BLaER1 treated with 17β-estradiol and CSF1 and Interleukin-3, amounts not matched to agents 10 nM and 100 nM (cell line): ENCODE measurements at regions not wholly inside any gene's neighbourhood (a gene's known extent, or its start where the extent isn't known, plus 50 kb on each side); places are given as distances from the start of the nearest gene placed in this dataset.

Experiments
- H3K27ac ChIP-seq, 11 experiments: shearing (Covaris generic); formaldehyde crosslinking; 2 replicates each; pipeline ENCODE4 v1.8.1; 2022
- H3K27me3 ChIP-seq, 11 experiments: shearing (Covaris generic); formaldehyde crosslinking; 2 replicates each; pipeline ENCODE4 v1.8.1; 2022
- H3K36me3 ChIP-seq, 11 experiments: shearing (Covaris generic); formaldehyde crosslinking; 2 replicates each; pipeline ENCODE4 v1.8.1; 2022
- H3K4me1 ChIP-seq, 10 experiments: shearing (Covaris generic); formaldehyde crosslinking; 2 replicates each; pipeline ENCODE4 v1.8.1; 2022
- H3K4me2 ChIP-seq, 11 experiments: shearing (Covaris generic); formaldehyde crosslinking; 2 replicates each; pipeline ENCODE4 v1.8.1; 2022
- H3K4me3 ChIP-seq, 10 experiments: shearing (Covaris generic); formaldehyde crosslinking; 2 replicates each; pipeline ENCODE4 v1.8.1; 2022
- H3K9ac ChIP-seq, 11 experiments: shearing (Covaris generic); formaldehyde crosslinking; 2 replicates each; pipeline ENCODE4 v1.8.1; 2022
- H3K9me3 ChIP-seq, 11 experiments: shearing (Covaris generic); formaldehyde crosslinking; replicated peaks in 1 of 11; 2 replicates each; pipeline ENCODE4 v1.8.1; 2022
- H4K20me1 ChIP-seq, 11 experiments: shearing (Covaris generic); formaldehyde crosslinking; 2 replicates each; pipeline ENCODE4 v1.8.1; 2022
- Cebpa-rat ChIP-seq, 11 experiments: shearing (Covaris generic); IDR thresholded peaks; 2 replicates each; pipeline ENCODE4 v1.8.1; 2022

- no peaks in the 10 kb centered on the region for H3K4me1 ChIP-seq
- peaks cover 0 to 5% (median 0%) of the 10 kb centered on the region in 11 experiments; a peak in 2 of 22 replicates for H3K9me3 ChIP-seq
- H3K36me3 ChIP-seq = no peaks in the 10 kb centered on the region
- TF ChIP-seq Cebpa-rat (IDR thresholded peaks at IDR 0.05) = peak in 1 of 11 experiments; percentile 28; a peak in 1 of 22 replicates
- no peaks in the 10 kb centered on the region for H4K20me1 ChIP-seq
- H3K27ac ChIP-seq = no peak overlapping the region
- H3K9ac ChIP-seq = no peak overlapping the region
- H3K27me3 ChIP-seq = no peaks in the 10 kb centered on the region
- no peak overlapping the region for H3K4me2 ChIP-seq
- H3K4me3 ChIP-seq = no peak overlapping the region
These were observed 299.2 kb downstream of the ZPLD1 start for GRCh38 chr3:102733791-102734563.

DNA sequence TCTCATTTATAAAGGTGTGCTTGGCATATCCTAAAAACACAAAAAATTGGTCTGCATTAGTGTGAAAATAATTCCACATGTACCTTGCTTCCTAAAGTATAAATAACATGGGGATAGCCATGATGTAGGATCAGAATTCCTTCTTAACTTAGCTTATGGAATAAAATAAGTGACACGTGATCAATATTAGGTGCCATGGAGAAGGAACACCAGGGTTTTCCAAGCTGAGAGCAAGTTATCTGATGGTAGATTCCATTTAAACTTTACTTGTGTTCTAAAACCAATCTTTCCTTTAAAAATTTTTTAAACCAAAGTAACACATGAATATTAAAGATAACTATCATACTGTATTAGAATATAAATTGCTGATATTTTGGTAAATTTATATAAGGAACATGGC is 300.5 kb downstream of the ZPLD1 start:
- Histone ChIP-seq H3K4me3 (no peak overlapping the region), H4K20me1 (no peaks in the 10 kb centered on the region), H3K27ac (no peak overlapping the region), H3K27me3 (no peaks in the 10 kb centered on the region), H3K4me2 (no peak overlapping the region), H3K36me3 (no peaks in the 10 kb centered on the region), H3K4me1 (no peaks in the 10 kb centered on the region), H3K9me3 (peaks cover 0 to 5% (median 0%) of the 10 kb centered on the region in 11 experiments; a peak in 2 of 22 replicates), H3K9ac (no peak overlapping the region)
- no peak for TF ChIP-seq Cebpa-rat (IDR thresholded peaks at IDR 0.05)

GRCh38 chr3:102736288-102736974 is 301.6 kb downstream of the ZPLD1 start:
- H4K20me1 ChIP-seq = no peaks in the 10 kb centered on the region
- H3K27ac ChIP-seq = no peak overlapping the region
- no peak overlapping the region for H3K9ac ChIP-seq
- no peak overlapping the region for H3K4me2 ChIP-seq
- peaks cover 0 to 5% (median 0%) of the 10 kb centered on the region in 11 experiments; a peak in 2 of 22 replicates for H3K9me3 ChIP-seq
- no peak for TF ChIP-seq Cebpa-rat (IDR thresholded peaks at IDR 0.05)
- no peaks in the 10 kb centered on the region for H3K36me3 ChIP-seq
- no peak overlapping the region for H3K4me3 ChIP-seq
- H3K27me3 ChIP-seq = no peaks in the 10 kb centered on the region
- no peaks in the 10 kb centered on the region for H3K4me1 ChIP-seq

DNA sequence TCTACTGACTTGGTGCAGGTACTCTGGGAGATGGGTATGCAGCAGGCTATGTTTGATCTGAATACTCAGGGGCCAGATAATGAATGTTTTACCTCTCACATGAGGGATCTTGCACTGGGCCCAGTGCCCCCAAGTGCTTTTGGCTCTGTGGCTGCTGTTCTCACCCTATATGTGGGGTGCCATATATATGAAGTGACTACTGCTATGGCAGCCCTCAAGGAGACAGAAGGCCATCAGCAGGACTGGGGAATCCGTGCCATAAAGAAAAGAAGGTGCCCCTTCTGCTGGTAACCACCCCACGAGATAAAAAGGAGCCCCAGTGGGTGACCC is 302.1 kb downstream of the ZPLD1 start:
- Histone ChIP-seq H3K4me1 (no peaks in the 10 kb centered on the region), H3K27me3 (no peaks in the 10 kb centered on the region), H3K36me3 (no peaks in the 10 kb centered on the region), H3K9ac (no peak overlapping the region), H4K20me1 (no peaks in the 10 kb centered on the region), H3K27ac (no peak overlapping the region), H3K4me3 (no peak overlapping the region), H3K4me2 (no peak overlapping the region), H3K9me3 (peaks cover 0 to 5% (median 0%) of the 10 kb centered on the region in 11 experiments; a peak in 2 of 22 replicates)
- no peak for TF ChIP-seq Cebpa-rat (IDR thresholded peaks at IDR 0.05)

DNA sequence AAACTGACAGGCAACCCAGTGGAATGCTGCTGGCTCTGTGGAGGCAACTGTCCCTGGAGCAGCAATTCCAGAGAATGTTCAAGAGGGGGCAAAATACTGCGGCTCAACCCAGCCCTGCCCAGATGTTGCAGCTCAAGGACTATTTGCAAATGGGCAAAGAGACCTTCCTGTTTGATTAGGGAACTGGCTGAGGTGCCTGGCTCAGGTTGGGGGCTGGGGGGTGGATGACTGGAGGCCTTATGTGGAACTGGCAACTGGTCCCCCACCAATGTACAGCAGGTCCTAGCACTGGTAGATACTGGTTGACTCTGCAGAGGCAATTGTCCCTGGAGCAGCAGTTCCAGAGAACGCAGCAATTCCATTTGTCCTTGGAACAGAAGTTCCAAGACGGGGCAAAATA is 302.5 kb downstream of the ZPLD1 start:
- no peak overlapping the region for H3K27ac ChIP-seq
- H4K20me1 ChIP-seq = no peaks in the 10 kb centered on the region
- H3K9me3 ChIP-seq = peaks cover 0 to 2% (median 0%) of the 10 kb centered on the region in 11 experiments; a peak in 2 of 22 replicates
- H3K4me2 ChIP-seq = no peak overlapping the region
- H3K4me3 ChIP-seq = no peak overlapping the region
- H3K27me3 ChIP-seq = no peaks in the 10 kb centered on the region
- no peaks in the 10 kb centered on the region for H3K4me1 ChIP-seq
- no peak for TF ChIP-seq Cebpa-rat (IDR thresholded peaks at IDR 0.05)
- H3K36me3 ChIP-seq = no peaks in the 10 kb centered on the region
- H3K9ac ChIP-seq = no peak overlapping the region

DNA sequence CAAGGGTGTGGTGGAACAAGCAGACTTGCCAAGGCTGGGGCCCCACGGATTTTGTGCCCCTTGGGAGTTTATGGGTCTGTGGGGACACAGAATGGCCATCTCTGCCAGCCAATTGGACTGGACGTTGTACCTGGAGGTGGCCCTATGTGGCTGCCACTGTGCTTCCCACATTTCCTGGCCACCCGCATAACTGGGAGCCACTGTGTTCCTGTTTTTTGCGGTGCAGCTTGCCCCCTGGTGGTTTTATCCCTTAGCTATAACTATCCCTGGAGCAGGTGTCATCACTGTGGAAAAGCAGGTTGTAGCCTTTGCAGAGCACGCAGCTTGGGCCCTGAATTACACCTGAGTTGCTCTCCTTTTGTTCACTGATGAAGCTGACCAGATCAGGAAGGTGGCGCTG is 306.3 kb downstream of the ZPLD1 start:
- no peak overlapping the region for H3K27ac ChIP-seq
- H3K4me3 ChIP-seq = no peak overlapping the region
- TF ChIP-seq Cebpa-rat (IDR thresholded peaks at IDR 0.05) = no peak
- no peak overlapping the region for H3K4me2 ChIP-seq
- H3K9me3 ChIP-seq = no peaks in the 10 kb centered on the region
- no peaks in the 10 kb centered on the region for H3K36me3 ChIP-seq
- H4K20me1 ChIP-seq = no peaks in the 10 kb centered on the region
- H3K27me3 ChIP-seq = no peaks in the 10 kb centered on the region
- H3K4me1 ChIP-seq = no peaks in the 10 kb centered on the region
- H3K9ac ChIP-seq = no peak overlapping the region

DNA sequence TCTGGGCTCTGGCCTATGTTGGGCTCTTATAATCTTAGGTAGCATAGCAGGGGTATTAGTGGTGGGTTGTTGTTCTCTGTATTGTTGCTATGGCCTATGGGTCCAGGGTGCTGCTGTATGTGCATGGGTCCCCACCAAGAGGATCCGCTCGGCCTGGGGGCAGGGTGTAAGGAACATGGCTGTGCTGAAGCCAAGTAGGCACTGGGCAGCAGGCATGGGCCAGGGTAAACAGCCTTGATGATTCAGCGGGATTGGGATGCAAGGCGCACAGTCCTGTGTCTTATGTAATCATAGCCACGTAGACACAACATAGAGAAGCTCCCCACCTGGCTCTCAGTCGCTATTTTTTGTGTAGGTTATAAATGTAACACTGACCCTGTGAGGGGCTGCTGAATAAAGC is 306.9 kb downstream of the ZPLD1 start:
- H3K4me3 ChIP-seq = no peak overlapping the region
- no peak overlapping the region for H3K9ac ChIP-seq
- no peak overlapping the region for H3K4me2 ChIP-seq
- no peaks in the 10 kb centered on the region for H3K36me3 ChIP-seq
- H3K27ac ChIP-seq = no peak overlapping the region
- H3K27me3 ChIP-seq = no peaks in the 10 kb centered on the region
- H3K9me3 ChIP-seq = no peaks in the 10 kb centered on the region
- H3K4me1 ChIP-seq = no peaks in the 10 kb centered on the region
- no peaks in the 10 kb centered on the region for H4K20me1 ChIP-seq
- TF ChIP-seq Cebpa-rat (IDR thresholded peaks at IDR 0.05) = no peak

GRCh38 chr3:102745881-102746280 is 311.1 kb downstream of the ZPLD1 start:
- H3K4me3 ChIP-seq = no peak overlapping the region
- H3K4me2 ChIP-seq = no peak overlapping the region
- TF ChIP-seq Cebpa-rat (IDR thresholded peaks at IDR 0.05) = no peak
- H3K4me1 ChIP-seq = no peaks in the 10 kb centered on the region
- H3K27ac ChIP-seq = no peak overlapping the region
- no peak overlapping the region for H3K9ac ChIP-seq
- no peaks in the 10 kb centered on the region for H3K36me3 ChIP-seq
- H3K9me3 ChIP-seq = no peaks in the 10 kb centered on the region
- no peaks in the 10 kb centered on the region for H4K20me1 ChIP-seq
- H3K27me3 ChIP-seq = no peaks in the 10 kb centered on the region

GRCh38 chr3:102747611-102748010 is 312.8 kb downstream of the ZPLD1 start:
- no peak for TF ChIP-seq Cebpa-rat (IDR thresholded peaks at IDR 0.05)
- Histone ChIP-seq H3K9ac (no peak overlapping the region), H3K27me3 (no peaks in the 10 kb centered on the region)

DNA sequence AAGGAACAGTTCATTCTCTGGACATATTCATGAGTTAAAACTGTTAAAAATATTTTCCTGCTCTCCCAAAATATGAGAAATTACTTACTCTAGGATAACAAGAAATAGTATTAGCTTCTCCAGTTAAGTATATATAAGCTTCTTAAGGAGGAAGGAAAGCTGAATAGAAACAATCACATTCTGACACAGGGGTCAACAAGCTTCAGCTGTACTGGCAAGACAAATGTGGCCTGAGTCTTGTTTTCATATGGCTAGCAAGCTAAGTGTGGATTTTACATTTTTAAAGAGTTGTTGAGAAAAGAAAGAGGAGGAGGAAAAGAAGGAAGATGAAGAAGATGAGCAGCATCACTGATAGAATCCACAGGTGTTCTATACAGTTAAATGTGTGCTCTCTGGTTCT is 313.8 kb downstream of the ZPLD1 start:
- H3K27ac ChIP-seq = no peak overlapping the region
- no peaks in the 10 kb centered on the region for H3K27me3 ChIP-seq
- H3K36me3 ChIP-seq = no peaks in the 10 kb centered on the region
- no peaks in the 10 kb centered on the region for H4K20me1 ChIP-seq
- H3K4me2 ChIP-seq = no peak overlapping the region
- H3K4me1 ChIP-seq = no peaks in the 10 kb centered on the region
- no peak overlapping the region for H3K9ac ChIP-seq
- no peak overlapping the region for H3K4me3 ChIP-seq
- no peaks in the 10 kb centered on the region for H3K9me3 ChIP-seq
- no peak for TF ChIP-seq Cebpa-rat (IDR thresholded peaks at IDR 0.05)

More at GRCh38 chr3:102747611-102748010, 312.8 kb downstream of the ZPLD1 start:
- Histone ChIP-seq H3K9me3 (no peaks in the 10 kb centered on the region), H3K27ac (no peak overlapping the region), H3K36me3 (no peaks in the 10 kb centered on the region), H3K4me2 (no peak overlapping the region), H3K4me1 (no peaks in the 10 kb centered on the region), H3K4me3 (no peak overlapping the region), H4K20me1 (no peaks in the 10 kb centered on the region)
